Activated CD4-positive, alpha-beta memory T cell treated with anti-CD3 and anti-CD28 coated beads for 36 hours (primary cell): ENCODE measurements at regions not wholly inside any gene's neighbourhood (a gene's known extent, or its start where the extent isn't known, plus 50 kb on each side); places are given as distances from the start of the nearest gene placed in this dataset.

Experiments used
- CTCF ChIA-PET: fragments of 350-600 bp; sonication (Branson Sonifier 250); formaldehyde crosslinking; loops from one replicate; lab custom pipeline; 2021; ENCODE audit warnings: antibody characterized with exemption, inconsistent platforms; lab: Charles Lee
- POLR2A ChIA-PET: fragments of 350-600 bp; sonication (Branson Sonifier 250); formaldehyde crosslinking; loops from one replicate; lab custom pipeline; 2021; ENCODE audit warnings: antibody characterized with exemption; lab: Charles Lee
- DNase-seq: peaks from one replicate; pipeline ENCODE4 v3.0.0-alpha.2; 2020
- H3K27ac Mint-ChIP-seq: one replicate; pipeline ENCODE4 v1.8.0; 2021; ENCODE audit warnings: mixed read lengths
- H3K27me3 Mint-ChIP-seq: one replicate; pipeline ENCODE4 v1.8.0; 2021; ENCODE audit warnings: mixed read lengths
- H3K36me3 Mint-ChIP-seq: one replicate; pipeline ENCODE4 v1.8.0; 2021; ENCODE audit warnings: mixed read lengths
- H3K4me1 Mint-ChIP-seq: one replicate; pipeline ENCODE4 v1.8.0; 2021; ENCODE audit warnings: low read depth, mixed read lengths
- H3K4me3 Mint-ChIP-seq: one replicate; pipeline ENCODE4 v1.8.0; 2021; ENCODE audit warnings: mild to moderate bottlenecking, mixed read lengths
- H3K9me3 Mint-ChIP-seq: one replicate; pipeline ENCODE4 v1.8.0; 2021; ENCODE audit warnings: mixed read lengths
- intact Hi-C: fragments of 100-400 bp; cut with micrococcal nuclease; formaldehyde crosslinking; loops from one replicate; pipeline ENCODE4 v1.15.1; 2023

DNA sequence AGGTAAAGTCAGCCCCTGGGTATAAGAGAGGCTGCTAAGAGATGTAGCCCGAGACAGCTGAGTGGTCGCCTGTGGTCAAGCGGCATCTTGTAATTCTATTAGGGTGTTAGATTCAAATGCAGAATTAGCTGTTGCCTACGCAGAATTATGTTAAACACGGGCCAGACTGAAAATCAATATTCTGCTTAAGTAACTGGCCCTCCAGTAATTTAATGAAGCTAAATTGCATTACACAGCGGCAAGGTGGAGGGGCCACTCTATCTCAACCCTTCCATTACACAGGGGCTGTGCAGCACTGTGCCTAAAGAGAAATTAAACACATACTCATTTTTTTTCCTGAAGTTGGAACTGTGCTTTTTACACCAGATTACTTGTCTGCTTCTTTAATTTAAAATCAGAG is 448.5 kb upstream of the MGMT start:
- Mint-ChIP-seq H3K27me3 (peaks cover 1% of the 10 kb centered on the region), H3K4me3 (no peak overlapping the region), H3K36me3 (no peaks in the 10 kb centered on the region), H3K27ac (no peak overlapping the region), H3K4me1 (no peaks in the 10 kb centered on the region), H3K9me3 (no peaks in the 10 kb centered on the region)
- no peak for DNase-seq
- ChIA-PET CTCF (no interaction called here), POLR2A (no interaction called here)
- intact Hi-C loops, result no loop called here

DNA sequence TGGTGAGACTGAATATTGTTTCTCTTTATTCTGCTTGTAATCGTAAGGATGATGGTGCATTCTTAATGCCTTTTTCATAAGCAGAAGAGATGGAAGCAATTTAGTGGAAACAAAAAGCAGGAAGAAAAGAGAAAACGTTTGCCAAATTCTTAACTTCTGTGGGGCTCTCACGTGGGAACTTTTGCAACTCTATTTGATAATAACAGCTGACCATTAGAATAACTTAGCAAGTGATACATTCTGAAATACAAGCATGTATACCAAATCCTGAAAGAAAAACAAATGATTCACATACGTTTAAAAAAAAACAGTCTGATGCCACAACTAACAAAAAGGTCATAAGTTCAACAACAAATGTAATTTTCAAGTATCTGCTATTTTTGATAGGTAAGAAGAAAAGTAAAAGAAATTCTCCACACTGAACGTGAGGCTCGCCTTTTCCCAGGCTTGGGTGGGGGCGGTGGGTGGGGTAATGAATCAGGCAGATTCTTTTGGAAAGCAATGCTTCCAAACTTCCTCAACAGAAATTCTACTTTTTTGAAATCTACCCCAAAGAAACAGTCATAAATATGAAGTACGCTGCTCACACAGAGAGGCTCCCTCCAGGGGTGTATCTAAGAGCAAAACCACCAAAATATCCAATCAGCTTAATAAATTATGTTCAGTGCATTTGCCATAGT is 446.2 kb upstream of the MGMT start:
- POLR2A ChIA-PET, result no interaction called here
- Mint-ChIP-seq H3K4me3 (no peak overlapping the region), H3K27me3 (no peaks in the 10 kb centered on the region), H3K4me1 (no peaks in the 10 kb centered on the region), H3K27ac (no peak overlapping the region), H3K36me3 (no peaks in the 10 kb centered on the region), H3K9me3 (no peaks in the 10 kb centered on the region)
- DNase-seq, result no peak
- intact Hi-C loops, result no loop called here
- CTCF ChIA-PET, result interaction anchor here (0.6 kb wide), 1 partner anchor 8 kb away, joined by 5 read pairs; no protein-coding TSS in a partner anchor

DNA sequence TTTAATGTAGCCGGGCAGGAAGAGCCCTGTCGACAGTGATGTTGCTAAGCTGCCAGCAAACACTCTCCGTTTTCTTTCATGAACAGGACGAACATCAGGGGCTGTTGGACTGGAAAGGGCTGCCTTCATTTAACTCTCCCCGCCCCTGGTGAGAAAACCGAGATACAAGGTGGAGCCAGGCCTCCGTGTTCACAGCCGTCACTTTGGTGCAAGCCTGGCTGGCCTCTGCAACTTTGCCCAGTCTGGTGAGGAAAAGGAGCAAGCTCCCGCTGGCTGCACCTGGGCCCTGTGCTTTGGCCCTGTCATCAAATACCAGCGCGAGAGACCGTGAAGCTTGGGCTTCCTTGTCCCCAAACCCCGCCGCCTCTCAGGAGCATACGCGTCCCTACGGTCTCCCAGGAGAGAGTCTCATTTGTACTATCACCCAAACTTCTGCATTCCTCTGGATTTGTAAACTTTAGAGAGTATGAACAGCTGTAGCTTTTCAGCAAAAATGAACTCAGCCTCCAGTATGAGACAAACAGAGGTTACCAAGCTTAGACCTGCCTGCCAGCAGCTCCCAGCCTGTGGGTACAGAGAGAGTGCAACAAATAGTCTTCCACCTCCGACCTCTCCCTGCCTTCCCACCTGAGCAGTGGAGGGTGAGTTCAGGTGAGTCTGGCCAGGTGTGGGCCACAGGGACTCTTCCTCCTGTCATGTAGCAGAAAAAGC is 445.3 kb upstream of the MGMT start:
- Mint-ChIP-seq H3K27ac (no peak overlapping the region), H3K27me3 (no peaks in the 10 kb centered on the region), H3K4me1 (no peaks in the 10 kb centered on the region), H3K4me3 (no peak overlapping the region), H3K36me3 (no peaks in the 10 kb centered on the region), H3K9me3 (no peaks in the 10 kb centered on the region)
- POLR2A ChIA-PET, result no interaction called here
- CTCF ChIA-PET, result no interaction called here
- intact Hi-C loops, result no loop called here
- DNase-seq, result no peak

DNA sequence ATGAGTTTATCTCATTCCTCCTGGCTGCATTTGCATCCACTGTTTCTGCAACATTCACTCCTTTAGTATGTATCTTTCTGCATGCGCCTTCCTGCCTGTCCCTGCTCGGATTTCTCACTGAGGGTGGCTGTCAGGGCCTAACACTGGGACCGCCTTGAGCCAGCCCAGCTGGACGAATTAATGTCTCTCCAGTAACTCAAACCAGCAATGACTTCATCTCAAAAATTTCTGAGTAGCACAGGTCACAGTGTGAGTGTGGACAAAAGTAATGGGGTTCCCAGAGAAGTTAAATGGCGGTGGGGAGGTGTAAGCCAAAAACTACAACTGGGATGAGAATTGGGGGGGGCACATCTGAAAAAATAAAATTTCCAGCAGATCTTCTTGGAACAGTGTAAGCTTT is 444.0 kb upstream of the MGMT start:
- H3K4me1 Mint-ChIP-seq, result no peaks in the 10 kb centered on the region
- no peaks in the 10 kb centered on the region for H3K27me3 Mint-ChIP-seq
- no peak overlapping the region for H3K4me3 Mint-ChIP-seq
- intact Hi-C loops, result no loop called here
- H3K36me3 Mint-ChIP-seq, result no peaks in the 10 kb centered on the region
- no peak overlapping the region for H3K27ac Mint-ChIP-seq
- no peak for DNase-seq
- CTCF ChIA-PET, result no interaction called here
- POLR2A ChIA-PET, result no interaction called here
- H3K9me3 Mint-ChIP-seq, result no peaks in the 10 kb centered on the region

DNA sequence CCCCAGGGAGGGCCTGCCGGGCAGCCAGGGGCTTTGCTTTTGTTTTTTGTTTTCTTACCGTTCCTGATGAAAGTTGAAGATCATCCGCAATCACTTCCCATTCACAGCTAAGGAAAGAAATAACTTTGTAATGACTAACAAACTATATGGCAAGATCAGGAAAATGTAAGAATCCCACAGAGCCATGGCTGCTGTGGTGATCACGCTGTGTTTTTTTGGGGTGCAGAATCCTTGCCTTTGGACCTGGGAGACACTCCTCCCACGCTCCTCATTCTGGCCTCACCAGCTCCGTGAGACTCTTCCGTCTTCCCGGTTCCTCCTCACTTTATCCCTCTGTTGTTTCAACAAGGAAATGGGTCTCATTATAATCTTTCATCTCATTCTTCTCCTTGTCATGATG is 443.0 kb upstream of the MGMT start:
- H3K4me1 Mint-ChIP-seq, result no peaks in the 10 kb centered on the region
- no peak overlapping the region for H3K27ac Mint-ChIP-seq
- H3K4me3 Mint-ChIP-seq, result no peak overlapping the region
- POLR2A ChIA-PET, result no interaction called here
- no peak for DNase-seq
- CTCF ChIA-PET, result no interaction called here
- intact Hi-C loops, result no loop called here
- no peaks in the 10 kb centered on the region for H3K27me3 Mint-ChIP-seq
- no peaks in the 10 kb centered on the region for H3K9me3 Mint-ChIP-seq
- H3K36me3 Mint-ChIP-seq, result no peaks in the 10 kb centered on the region

DNA sequence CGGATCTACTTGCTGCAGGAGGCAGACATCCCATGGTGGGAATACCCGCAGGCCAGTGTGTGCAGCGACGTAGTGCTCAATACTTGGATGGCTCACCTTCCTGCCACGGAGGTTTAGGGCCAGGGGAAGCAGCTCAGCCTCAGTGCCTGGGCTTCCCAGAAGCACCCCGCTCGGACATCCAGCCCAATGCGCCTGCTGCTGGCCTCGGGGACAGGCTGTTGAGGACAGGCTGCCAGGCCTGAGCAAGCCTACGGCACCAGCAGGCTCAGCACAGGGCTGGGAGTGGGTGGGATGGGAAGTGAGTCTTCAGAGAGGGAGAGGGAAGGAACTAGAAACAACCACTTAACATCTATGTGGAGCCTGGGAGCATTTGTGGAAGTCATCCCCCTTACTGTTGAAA is 441.3 kb upstream of the MGMT start:
- POLR2A ChIA-PET, result no interaction called here
- CTCF ChIA-PET, result no interaction called here
- intact Hi-C loops, result no loop called here
- H3K4me1 Mint-ChIP-seq, result no peaks in the 10 kb centered on the region
- no peak for DNase-seq
- H3K4me3 Mint-ChIP-seq, result no peak overlapping the region
- H3K27me3 Mint-ChIP-seq, result no peaks in the 10 kb centered on the region
- no peaks in the 10 kb centered on the region for H3K9me3 Mint-ChIP-seq
- H3K36me3 Mint-ChIP-seq, result no peaks in the 10 kb centered on the region
- H3K27ac Mint-ChIP-seq, result no peak overlapping the region

DNA sequence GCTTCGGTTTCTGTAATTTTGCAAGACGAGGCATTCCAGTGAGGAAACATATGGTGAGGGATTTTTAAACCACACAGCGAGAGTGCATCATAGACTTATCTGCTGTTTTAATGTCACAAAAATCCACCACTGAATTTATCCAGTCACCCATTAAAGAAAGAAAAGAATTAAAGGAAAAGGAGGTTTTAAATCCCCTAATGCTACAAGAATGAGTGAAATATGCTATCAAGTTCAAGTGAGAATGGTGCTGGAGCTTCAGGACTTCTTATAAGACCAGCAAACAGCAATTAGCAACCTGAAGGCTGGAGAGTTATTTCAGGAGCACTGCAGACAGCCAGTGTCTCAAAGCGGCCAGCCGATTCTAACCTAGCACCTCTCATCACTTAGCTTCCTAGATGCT is 439.1 kb upstream of the MGMT start:
- no peak for DNase-seq
- Mint-ChIP-seq H3K4me3 (no peak overlapping the region), H3K27me3 (no peaks in the 10 kb centered on the region), H3K27ac (no peak overlapping the region), H3K36me3 (no peaks in the 10 kb centered on the region), H3K9me3 (no peaks in the 10 kb centered on the region), H3K4me1 (peaks cover 5% of the 10 kb centered on the region)
- CTCF ChIA-PET, result interaction anchor here (1.0 kb wide), 1 partner anchor 305 kb away, joined by 3 read pairs; no protein-coding TSS in a partner anchor
- POLR2A ChIA-PET, result no interaction called here
- intact Hi-C loops, result no loop called here

DNA sequence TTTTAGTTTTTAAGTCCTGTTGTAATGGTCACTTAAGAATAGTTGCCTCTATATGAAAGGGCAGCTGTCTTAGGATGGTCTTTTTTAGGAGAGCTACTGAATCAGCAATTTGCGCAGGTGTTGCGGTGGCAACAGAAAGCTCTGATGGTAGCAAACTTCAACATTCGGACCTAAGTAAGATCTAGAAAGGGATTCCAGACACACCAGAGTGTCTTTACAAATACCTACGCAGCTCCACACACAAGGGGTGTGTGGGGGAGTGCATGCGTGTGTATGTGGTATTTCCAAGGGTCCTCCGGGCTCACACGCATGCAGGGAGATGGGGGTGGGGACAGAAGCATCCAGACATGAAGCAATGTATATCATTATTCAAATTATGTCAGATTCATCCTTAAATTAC is 438.6 kb upstream of the MGMT start:
- ChIA-PET POLR2A (interaction anchor here (0.5 kb wide), 1 partner anchor 1099 kb away, joined by 3 read pairs; no protein-coding TSS in a partner anchor), CTCF (no interaction called here)
- Mint-ChIP-seq H3K9me3 (no peaks in the 10 kb centered on the region), H3K27me3 (no peaks in the 10 kb centered on the region), H3K36me3 (no peaks in the 10 kb centered on the region), H3K4me1 (peaks cover 5% of the 10 kb centered on the region), H3K27ac (no peak overlapping the region), H3K4me3 (no peak overlapping the region)
- intact Hi-C loops, result no loop called here
- DNase-seq, result no peak

DNA sequence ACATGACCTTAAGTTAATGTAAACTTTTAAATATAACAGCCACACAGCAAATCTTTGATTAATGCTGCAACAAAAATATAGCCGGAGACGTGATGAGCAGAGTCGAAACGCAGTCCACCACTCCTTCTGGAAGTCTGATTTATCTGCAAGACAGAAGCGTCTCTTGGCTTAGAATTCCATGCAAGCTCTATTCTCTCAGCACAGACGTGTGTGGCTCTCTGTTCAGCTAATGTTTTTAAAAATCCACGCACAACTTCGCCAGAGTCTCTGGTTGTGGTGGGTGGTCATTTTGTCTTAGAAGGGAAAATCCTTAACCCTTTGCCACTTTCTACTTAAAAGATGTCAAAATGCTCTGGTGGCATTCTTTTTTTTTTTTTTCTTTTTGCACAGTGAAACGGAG is 438.0 kb upstream of the MGMT start:
- CTCF ChIA-PET, result interaction anchor here (0.6 kb wide), 1 partner anchor 8 kb away, joined by 5 read pairs; no protein-coding TSS in a partner anchor
- H3K27ac Mint-ChIP-seq, result no peak overlapping the region

DNA sequence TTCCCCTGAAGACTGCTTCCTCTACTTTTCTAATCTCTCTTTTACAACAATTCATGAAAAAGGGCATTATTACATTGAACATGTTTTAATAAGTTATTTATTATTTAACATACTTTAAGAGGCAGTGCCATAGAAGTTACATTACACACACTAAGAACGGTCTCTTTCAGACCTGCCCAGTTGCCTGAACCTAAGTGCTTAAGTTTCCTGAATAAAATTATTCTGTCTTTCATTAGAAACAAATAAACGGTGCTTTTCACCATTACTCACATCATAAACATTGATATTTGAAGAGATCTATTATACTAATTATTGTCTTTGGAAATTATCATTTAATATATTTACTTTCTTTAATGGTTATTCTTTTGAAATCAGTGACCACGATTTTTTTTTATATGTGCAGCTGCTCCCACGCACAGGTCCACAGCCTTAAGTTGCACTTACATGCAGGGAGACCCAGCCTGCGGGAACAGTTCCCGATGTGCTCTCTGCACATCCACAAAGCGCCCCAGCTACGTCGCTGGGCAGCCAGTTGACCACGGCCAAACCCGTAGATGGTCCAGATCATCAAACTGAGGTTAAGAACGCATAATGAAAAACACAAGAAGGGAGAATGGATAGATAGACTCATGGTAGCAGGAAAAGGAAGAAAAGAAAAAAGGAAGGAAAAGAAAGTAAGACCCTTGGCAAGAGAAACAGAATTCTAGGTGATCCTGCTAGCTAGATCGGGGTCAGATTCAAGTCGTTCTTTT is 437.0 kb upstream of the MGMT start:
- Mint-ChIP-seq H3K9me3 (no peaks in the 10 kb centered on the region), H3K36me3 (no peaks in the 10 kb centered on the region), H3K27ac (no peak overlapping the region), H3K4me3 (no peak overlapping the region), H3K4me1 (peaks cover 5% of the 10 kb centered on the region), H3K27me3 (no peaks in the 10 kb centered on the region)
- CTCF ChIA-PET, result interaction anchor here (1.0 to 3.2 kb wide), 3 partner anchors 303 to 1098 kb away, joined by 5 to 21 read pairs (median 8); no protein-coding TSS in a partner anchor
- POLR2A ChIA-PET, result no interaction called here
- no peak for DNase-seq
- intact Hi-C loops, result loop anchor here (5.0 kb wide), 2 partner anchors 942 to 1097 kb away; no protein-coding TSS in a partner anchor

More for the DNA sequence above, 438.0 kb upstream of the MGMT start:
- POLR2A ChIA-PET, result interaction anchor here (0.5 to 0.6 kb wide), 2 partner anchors 31 to 1098 kb away, joined by 3 to 4 read pairs; no protein-coding TSS in a partner anchor
- no peaks in the 10 kb centered on the region for H3K36me3 Mint-ChIP-seq
- intact Hi-C loops, result no loop called here
- H3K4me1 Mint-ChIP-seq, result peaks cover 5% of the 10 kb centered on the region
- H3K4me3 Mint-ChIP-seq, result no peak overlapping the region
- no peaks in the 10 kb centered on the region for H3K9me3 Mint-ChIP-seq
- H3K27me3 Mint-ChIP-seq, result no peaks in the 10 kb centered on the region
- no peak for DNase-seq

DNA sequence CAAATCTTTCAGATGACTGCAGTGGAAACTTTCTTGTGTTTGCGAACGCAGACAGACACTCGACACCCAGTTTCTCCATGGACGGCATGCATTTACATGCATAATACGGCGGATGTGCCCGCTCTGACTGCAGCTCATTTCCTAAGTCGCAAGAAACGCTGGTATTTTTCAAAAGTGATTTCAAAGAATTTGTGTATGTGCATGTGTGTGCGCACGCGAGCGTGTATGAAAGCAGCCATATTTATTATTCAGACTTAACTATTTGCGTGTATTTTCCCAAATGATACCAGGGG is 436.5 kb upstream of the MGMT start:
- no peaks in the 10 kb centered on the region for H3K36me3 Mint-ChIP-seq
- no peak overlapping the region for H3K27ac Mint-ChIP-seq
- H3K4me1 Mint-ChIP-seq, result peaks cover 8% of the 10 kb centered on the region
- POLR2A ChIA-PET, result no interaction called here
- no peaks in the 10 kb centered on the region for H3K27me3 Mint-ChIP-seq
- intact Hi-C loops, result loop anchor here (5.0 kb wide), 2 partner anchors 942 to 1097 kb away; no protein-coding TSS in a partner anchor
- DNase-seq, result no peak
- no peaks in the 10 kb centered on the region for H3K9me3 Mint-ChIP-seq
- no peak overlapping the region for H3K4me3 Mint-ChIP-seq
- CTCF ChIA-PET, result interaction anchor here (1.0 to 3.2 kb wide), 4 partner anchors 11 to 1097 kb away, joined by 3 to 21 read pairs (median 6); no protein-coding TSS in a partner anchor
